ENCODE measurements at regions not wholly inside any gene's neighbourhood (a gene's known extent, or its start where the extent isn't known, plus 50 kb on each side); places are given as distances from the start of the nearest gene placed in this dataset.

GRCh38 chr15:39332846-39333245 lies 248.0 kb upstream of the THBS1 start:
- H2AFZ ChIP-seq (ENCODE audit: low read depth, low read length): no peak overlapping the region
- CTCF ChIA-PET: interaction anchor here (1.2 kb wide), 1 partner anchor 8 kb away, joined by 3 read pairs; no protein-coding TSS in a partner anchor
- no peak overlapping the region for H3K4me2 ChIP-seq (ENCODE audit: insufficient read depth, low read length)
- no TSS peak for BruUV-seq (replicated peaks)
- H3K9me3 ChIP-seq (replicated peaks; ENCODE audit: control insufficient read depth, insufficient read depth, low read length): no peaks in the 10 kb centered on the region
- POLR2A ChIA-PET: no interaction called here
- FAIRE-seq (no peak), DNase-seq (ENCODE audit: low read depth, low spot score) (no peak)
- no peak overlapping the region for H3K27ac ChIP-seq (ENCODE audit: insufficient read depth, low read depth, low read length)
- TF ChIP-seq POLR2A (IDR thresholded peaks at IDR 0.05; ENCODE audit: low read depth, low read length): no peak
- TF ChIP-seq FOS (IDR thresholded peaks at IDR 0.05; ENCODE audit: borderline replicate concordance, insufficient read depth, low read length): no peak
- TF ChIP-seq JUN (IDR thresholded peaks at IDR 0.05; ENCODE audit: borderline replicate concordance, insufficient read depth, insufficient read length, low read depth): no peak
- TF ChIP-seq MAX (IDR thresholded peaks at IDR 0.05; ENCODE audit: insufficient read depth, insufficient read length): no peak
- TF ChIP-seq GATA2 (IDR thresholded peaks at IDR 0.05; ENCODE audit: insufficient read depth, insufficient read length, low read depth, low read length): no peak
- no peak for TF ChIP-seq CTCF (IDR thresholded peaks at IDR 0.05; ENCODE audit: extremely low read depth in 1 of 2, insufficient read depth in 1 of 2, low read depth in 1 of 2, low read length in 2 of 2)
- TF ChIP-seq MYC (IDR thresholded peaks at IDR 0.05; ENCODE audit: low read depth, low read length): no peak
- no peak for TF ChIP-seq POLR2AphosphoS5 (IDR thresholded peaks at IDR 0.05; ENCODE audit: insufficient read depth, low read depth, low read length)
- TF ChIP-seq EZH2 (IDR thresholded peaks at IDR 0.05; ENCODE audit: borderline replicate concordance, low read depth, low read length, severe bottlenecking): no peak
- dilution Hi-C loops (cut with MboI; ENCODE audit: extremely low pct_ligation_motif_present, low sequenced_read_pairs) (no loop called here), intact Hi-C loops (cut with micrococcal nuclease) (no loop called here)
- H3K4me3 ChIP-seq (replicated peaks in 1 of 3; ENCODE audit: insufficient read depth in 1 of 3, low read depth in 1 of 3, low read length in 3 of 3): no peak overlapping the region
- no peaks in the 10 kb centered on the region for H3K27me3 ChIP-seq (ENCODE audit: control insufficient read depth in 2 of 2, insufficient read depth in 2 of 2, low read length in 2 of 2)
- no peaks in the 10 kb centered on the region for H3K36me3 ChIP-seq (ENCODE audit: control insufficient read depth in 2 of 2, extremely low read depth in 1 of 2, insufficient read depth in 2 of 2, low read length in 2 of 2)
- H3K79me2 ChIP-seq (ENCODE audit: control insufficient read depth, insufficient read depth, low read length): no peaks in the 10 kb centered on the region
- no peaks in the 10 kb centered on the region for H3K9me1 ChIP-seq (replicated peaks; ENCODE audit: control insufficient read depth, extremely low read depth, insufficient read depth, low read length)
- H4K20me1 ChIP-seq (replicated peaks; ENCODE audit: control insufficient read depth, extremely low read depth, insufficient read depth, low read length): no peaks in the 10 kb centered on the region
- no peak overlapping the region for H3K9ac ChIP-seq (replicated peaks; ENCODE audit: extremely low read depth, insufficient read depth, low read length)
- H3K4me1 ChIP-seq (ENCODE audit: control insufficient read depth, extremely low read depth, insufficient read depth, low read length): no peaks in the 10 kb centered on the region

All from endothelial cell of umbilical vein (primary cell).